H1 (cell line): ENCODE measurements at regions not wholly inside any gene's neighbourhood (a gene's known extent, or its start where the extent isn't known, plus 50 kb on each side); places are given as distances from the start of the nearest gene placed in this dataset.
A peak's percentile ranks its signal among the peaks of the same experiment; 100 is the strongest.

ENCODE experiments used
- CTCF ChIA-PET: fragments of 300-600 bp; sonication (Branson Sonifier 250); formaldehyde crosslinking; loops from one replicate; lab custom pipeline; 2021; ENCODE audit not compliant: partially characterized antibody; lab: Charles Lee
- POLR2A ChIA-PET: fragments of 300-600 bp; sonication (Branson Sonifier 250); formaldehyde crosslinking; loops from one replicate; lab custom pipeline; 2021; ENCODE audit warnings: inconsistent platforms; ENCODE audit not compliant: partially characterized antibody; lab: Charles Lee
- DNase-seq, 2 experiments: peaks; one replicate each; pipeline versions ENCODE4 v3.0.0 to v3.0.0-alpha.2; 2010 to 2022; ENCODE audit warnings: low spot score in 2 of 2, low read depth in 1 of 2, mixed read lengths in 1 of 2
- FAIRE-seq: peaks from 2 replicates; lab custom pipeline; 2011; peaks lifted over from hg19 to GRCh38; lab: Jason Lieb, UNC
- H2AFZ ChIP-seq: 2 replicates; pipeline ENCODE4 v1.8.1; 2012; ENCODE audit warnings: low read length, inconsistent platforms
- H2AK5ac ChIP-seq: 2 replicates; pipeline ENCODE4 v1.6.1; 2013; ENCODE audit warnings: low read depth, low read length
- H2BK120ac ChIP-seq: replicated peaks from 2 replicates; pipeline ENCODE3; 2013; ENCODE audit warnings: low read depth, low read length, inconsistent platforms
- H2BK12ac ChIP-seq: 2 replicates; pipeline ENCODE4 v1.6.1; 2013; ENCODE audit warnings: low read depth, low read length
- H2BK15ac ChIP-seq: 2 replicates; pipeline ENCODE4 v1.6.1; 2013; ENCODE audit warnings: low read length
- H2BK20ac ChIP-seq: 2 replicates; pipeline ENCODE4 v1.6.1; 2013; ENCODE audit warnings: low read length
- H2BK5ac ChIP-seq: 2 replicates; pipeline ENCODE4 v1.6.1; 2013; ENCODE audit warnings: low read depth, low read length
- H3K14ac ChIP-seq: 2 replicates; pipeline ENCODE4 v1.6.1; 2013; ENCODE audit warnings: inconsistent platforms; ENCODE audit not compliant: insufficient read length
- H3K18ac ChIP-seq: 2 replicates; pipeline ENCODE4 v1.6.1; 2013; ENCODE audit warnings: low read length; ENCODE audit errors: extremely low read depth
- H3K23ac ChIP-seq: 2 replicates; pipeline ENCODE4 v1.6.1; 2013; ENCODE audit warnings: inconsistent platforms; ENCODE audit not compliant: insufficient read length
- H3K23me2 ChIP-seq: 2 replicates; pipeline ENCODE4 v1.6.1; 2013; ENCODE audit warnings: low read depth, low read length
- H3K27ac ChIP-seq: 2 replicates; pipeline ENCODE4 v1.6.1; 2011; ENCODE audit warnings: low read depth, low read length, inconsistent platforms
- H3K27me3 ChIP-seq, 4 experiments: replicated peaks in 1 of 4; 1 replicate in 1 of 4; 2 replicates in 3 of 4; pipeline versions ENCODE4 v1.6.1 to v1.8.1; 2011 to 2013; ENCODE audit warnings: low read length in 3 of 4, mild to moderate bottlenecking in 3 of 4, inconsistent platforms in 2 of 4, mixed read lengths in 2 of 4, moderate library complexity in 1 of 4; ENCODE audit not compliant: control insufficient read depth in 3 of 4, insufficient read depth in 3 of 4; ENCODE audit errors: extremely low read depth in 1 of 4
- H3K36me3 ChIP-seq, 4 experiments: 2 replicates each; pipeline versions ENCODE4 v1.6.1 to v1.8.1; 2011 to 2013; ENCODE audit warnings: mild to moderate bottlenecking in 4 of 4, low read length in 3 of 4, moderate library complexity in 2 of 4, control low read depth in 1 of 4, inconsistent platforms in 1 of 4; ENCODE audit not compliant: insufficient read depth in 4 of 4, control insufficient read depth in 2 of 4
- H3K4ac ChIP-seq: replicated peaks from 2 replicates; pipeline ENCODE3; 2013; ENCODE audit warnings: low read length, low read depth, mixed read lengths, inconsistent platforms; ENCODE audit not compliant: insufficient read length
- H3K4me1 ChIP-seq, 4 experiments: replicated peaks in 1 of 4; 1 replicate in 1 of 4; 2 replicates in 3 of 4; pipeline versions ENCODE4 v1.6.1 to v1.8.1; 2011 to 2013; ENCODE audit warnings: low read length in 3 of 4, inconsistent platforms in 2 of 4, mixed read lengths in 1 of 4; ENCODE audit not compliant: insufficient read depth in 4 of 4, control insufficient read depth in 3 of 4
- H3K4me2 ChIP-seq, 2 experiments: 2 replicates each; pipeline versions ENCODE4 v1.6.1 to v1.8.1; 2011 to 2013; ENCODE audit warnings: low read depth in 2 of 2, low read length in 2 of 2, control low read depth in 1 of 2, inconsistent platforms in 1 of 2, mild to moderate bottlenecking in 1 of 2; ENCODE audit not compliant: insufficient read depth in 1 of 2
- H3K4me3 ChIP-seq, 4 experiments: fragments of 200-600, 300-600 bp in 1 of 4; sonication (generic), shearing (Covaris generic), sonication (Bioruptor Twin) in 1 of 4; 2 replicates each; pipeline versions ENCODE4 v1.5.1 to v1.8.1; 2011 to 2016; ENCODE audit warnings: low read length in 4 of 4, low read depth in 3 of 4, control low read depth in 2 of 4, inconsistent platforms in 2 of 4, mild to moderate bottlenecking in 2 of 4, mixed read lengths in 1 of 4, moderate library complexity in 1 of 4; ENCODE audit not compliant: insufficient read depth in 2 of 4; ENCODE audit errors: extremely low read depth in 1 of 4
- H3K56ac ChIP-seq: replicated peaks from 2 replicates; pipeline ENCODE3; 2013; ENCODE audit warnings: low read depth, mild to moderate bottlenecking, mixed read lengths, low read length, inconsistent platforms; ENCODE audit not compliant: insufficient read length
- H3K79me1 ChIP-seq: 2 replicates; pipeline ENCODE4 v1.6.1; 2013; ENCODE audit warnings: low read depth, low read length, control low read depth
- H3K79me2 ChIP-seq, 2 experiments: 2 replicates each; pipeline versions ENCODE4 v1.6.1 to v1.8.1; 2012 to 2013; ENCODE audit warnings: low read length in 2 of 2, mild to moderate bottlenecking in 2 of 2, inconsistent platforms in 1 of 2; ENCODE audit not compliant: insufficient read depth in 2 of 2, control insufficient read depth in 1 of 2
- H3K9ac ChIP-seq, 4 experiments: replicated peaks in 1 of 4; 1 replicate in 1 of 4; 2 replicates in 3 of 4; pipeline versions ENCODE4 v1.6.1 to v1.8.1; 2011 to 2013; ENCODE audit warnings: low read depth in 3 of 4, low read length in 3 of 4, control low read depth in 2 of 4, mild to moderate bottlenecking in 2 of 4, moderate library complexity in 2 of 4, inconsistent platforms in 1 of 4; ENCODE audit errors: extremely low read depth in 1 of 4
- H3K9me3 ChIP-seq, 2 experiments: 2 replicates each; pipeline versions ENCODE4 v1.6.1 to v1.8.1; 2012 to 2013; ENCODE audit warnings: mild to moderate bottlenecking in 2 of 2, moderate library complexity in 2 of 2, control low read depth in 1 of 2, inconsistent platforms in 1 of 2, low read depth in 1 of 2, low read length in 1 of 2, mixed read lengths in 1 of 2; ENCODE audit not compliant: insufficient read depth in 2 of 2
- H4K20me1 ChIP-seq, 2 experiments: replicated peaks in 1 of 2; 2 replicates each; pipeline versions ENCODE3 to v1.8.1; 2011 to 2013; ENCODE audit warnings: inconsistent platforms in 2 of 2, low read length in 2 of 2, mild to moderate bottlenecking in 1 of 2; ENCODE audit not compliant: insufficient read depth in 2 of 2, control insufficient read depth in 1 of 2
- H4K5ac ChIP-seq: 2 replicates; pipeline ENCODE4 v1.6.1; 2013; ENCODE audit warnings: low read length, low read depth, mixed read lengths, inconsistent platforms; ENCODE audit not compliant: insufficient read length
- H4K8ac ChIP-seq: 2 replicates; pipeline ENCODE4 v1.8.0; 2013; ENCODE audit warnings: mild to moderate bottlenecking, moderate library complexity, low read length, inconsistent platforms; ENCODE audit not compliant: insufficient read depth; ENCODE audit errors: extremely low read depth
- H4K91ac ChIP-seq: replicated peaks from 2 replicates; pipeline ENCODE3; 2013; ENCODE audit warnings: low read length, mixed read lengths, inconsistent platforms; ENCODE audit not compliant: insufficient read length
- ASH2L ChIP-seq: fragments of 200-600, 300-600 bp; sonication (generic); IDR thresholded peaks from one replicate; pipeline ENCODE4 v1.7.1; 2017; ENCODE audit warnings: low read length
- ATF2 ChIP-seq: IDR thresholded peaks from 2 replicates; pipeline ENCODE4 v1.6.1; 2012; ENCODE audit warnings: low read length, inconsistent platforms
- BACH1 ChIP-seq: IDR thresholded peaks from 2 replicates; pipeline ENCODE4 v1.6.1; 2012; ENCODE audit warnings: low read length, improper control_type of control experiment
- BRCA1 ChIP-seq: IDR thresholded peaks from 2 replicates; pipeline ENCODE4 v1.6.1; 2012; ENCODE audit warnings: low read depth, low read length, improper control_type of control experiment
- CHD1 ChIP-seq: IDR thresholded peaks from 2 replicates; pipeline ENCODE4 v1.6.1; 2012; ENCODE audit warnings: low read depth, low read length, improper control_type of control experiment
- EP300 ChIP-seq, 2 experiments: IDR thresholded peaks; 1 replicate in 1 of 2; 2 replicates in 1 of 2; pipeline ENCODE4 v1.6.1; 2011 to 2012; ENCODE audit warnings: low read depth in 2 of 2, low read length in 2 of 2, mild to moderate bottlenecking in 2 of 2, borderline replicate concordance in 1 of 2, inconsistent platforms in 1 of 2, moderate library complexity in 1 of 2
- EZH2 ChIP-seq: fragments of 200-600 bp; sonication (generic); IDR thresholded peaks from 2 replicates; pipeline ENCODE4 v1.7.1; 2012; ENCODE audit warnings: low read depth, mild to moderate bottlenecking, moderate library complexity, low read length, inconsistent platforms; ENCODE audit not compliant: severe bottlenecking
- FOSL1 ChIP-seq: IDR thresholded peaks from 2 replicates; pipeline ENCODE4 v1.6.1; 2011; ENCODE audit warnings: mild to moderate bottlenecking, low read depth, low read length, moderate library complexity; ENCODE audit not compliant: insufficient read depth
- NRF1 ChIP-seq: IDR thresholded peaks from 2 replicates; pipeline ENCODE4 v1.6.1; 2011; ENCODE audit warnings: mild to moderate bottlenecking, low read depth, low read length, improper control_type of control experiment
- PHF8 ChIP-seq: fragments of 200-600 bp; sonication (generic); conservative IDR thresholded peaks from 2 replicates; pipeline ENCODE4 v1.7.1; 2012; ENCODE audit warnings: low read depth, mild to moderate bottlenecking, inconsistent platforms, low read length, moderate library complexity
- TAF7 ChIP-seq: optimal IDR thresholded peaks from 2 replicates; pipeline ENCODE3; 2011; ENCODE audit warnings: low read depth, mild to moderate bottlenecking, inconsistent platforms, low read length, moderate library complexity, borderline replicate concordance
- WGBS, 2 experiments: shearing (Covaris generic) in 1 of 2; methylation state at CpG; one replicate each; pipeline versions ENCODE4 v1.1.6 to v1.1.7; 2013 to 2015; ENCODE audit warnings: low lambda C conversion rate in 2 of 2, mixed read lengths in 2 of 2, inconsistent platforms in 1 of 2, low coverage in 1 of 2, missing lambda C conversion rate in 1 of 2; ENCODE audit not compliant: insufficient replicate concordance in 2 of 2, insufficient coverage in 1 of 2, insufficient read length in 1 of 2; ENCODE audit errors: extremely low coverage in 1 of 2, missing lambda C conversion rate in 1 of 2; 5-methylcytosine and 5-hydroxymethylcytosine counted together

GRCh38 chr2:129742415-129743180 lies 236.9 kb upstream of the RAB6C start:
- Histone ChIP-seq H2BK12ac (no peak overlapping the region), H3K18ac (no peak overlapping the region), H3K79me1 (no peaks in the 10 kb centered on the region), H2AFZ (no peak overlapping the region; the same call in 1 of the 2 replicates), H3K9me3 (no peaks in the 10 kb centered on the region), H4K91ac (no peak overlapping the region), H3K14ac (no peak overlapping the region), H3K56ac (no peak overlapping the region), H3K23me2 (no peaks in the 10 kb centered on the region), H2AK5ac (no peak overlapping the region), H3K4ac (peak overlapping the region; percentile 50), H2BK120ac (no peak overlapping the region), H3K4me1 (no peaks in the 10 kb centered on the region), H4K8ac (no peak overlapping the region), H3K27ac (no peak overlapping the region), H2BK20ac (no peak overlapping the region), H4K20me1 (no peaks in the 10 kb centered on the region), H3K36me3 (no peaks in the 10 kb centered on the region), H3K23ac (no peak overlapping the region), H2BK15ac (no peak overlapping the region), H3K79me2 (no peaks in the 10 kb centered on the region), H3K27me3 (no peaks in the 10 kb centered on the region), H3K4me2 (no peak overlapping the region), H3K4me3 (no peak overlapping the region; a peak in 1 of 8 replicates), H4K5ac (no peak overlapping the region), H2BK5ac (no peak overlapping the region), H3K9ac (no peak overlapping the region)
- 90% methylated on average over 22 of the region's 23 CpGs; no CpG with 5 or more reads in 1 of the 2 experiments for WGBS, 2 experiments
- POLR2A ChIA-PET, result no interaction called here
- DNase-seq (no peak), FAIRE-seq (no peak)
- CTCF ChIA-PET, result interaction anchor here (1.3 kb wide), 1 partner anchor 10 kb away, joined by 4 read pairs; no protein-coding TSS in a partner anchor
- TF ChIP-seq BACH1 (no peak), CHD1 (no peak), PHF8 (no peak), FOSL1 (no peak), NRF1 (no peak), EZH2 (no peak), ATF2 (no peak), EP300 (IDR thresholded peaks at IDR 0.05; ENCODE audit: borderline replicate concordance in 1 of 2, low read depth in 2 of 2, low read length in 2 of 2) (no peak), ASH2L (no peak), BRCA1 (no peak), TAF7 (no peak)
